DND-41 (cell line): ENCODE measurements at regions not wholly inside any gene's neighbourhood (a gene's known extent, or its start where the extent isn't known, plus 50 kb on each side); places are given as distances from the start of the nearest gene placed in this dataset.

Source experiments
- ATAC-seq: fragments of 200-7000 bp; cut with Tn5 transposase; 3 replicates; pipeline ENCODE4 v1.9.1; 2021; ENCODE audit warnings: low read depth; ENCODE audit not compliant: insufficient read depth
- DNase-seq: peaks from one replicate; pipeline ENCODE4 v3.0.0-alpha.2; 2020
- H2AFZ ChIP-seq: 2 replicates; pipeline ENCODE4 v1.6.0; 2012; ENCODE audit warnings: low read depth, low read length
- H3K27ac ChIP-seq: 2 replicates; pipeline ENCODE4 v1.5.1; 2012; ENCODE audit warnings: low read length, inconsistent platforms
- H3K27me3 ChIP-seq: fragments of 200-600 bp; sonication (generic); 2 replicates; pipeline ENCODE4 v1.6.0; 2012; ENCODE audit warnings: low read length, mild to moderate bottlenecking, inconsistent platforms; ENCODE audit not compliant: insufficient read depth, poor library complexity
- H3K36me3 ChIP-seq: 2 replicates; pipeline ENCODE4 v1.5.1; 2012; ENCODE audit warnings: low read length, inconsistent platforms; ENCODE audit not compliant: insufficient read depth
- H3K4me1 ChIP-seq: 2 replicates; pipeline ENCODE4 v1.5.1; 2012; ENCODE audit warnings: mild to moderate bottlenecking, low read length; ENCODE audit not compliant: insufficient read depth
- H3K4me2 ChIP-seq: 2 replicates; pipeline ENCODE4 v1.6.0; 2012; ENCODE audit warnings: mild to moderate bottlenecking, moderate library complexity, low read length, inconsistent platforms; ENCODE audit not compliant: insufficient read depth
- H3K4me3 ChIP-seq, 2 experiments: fragments of 200-600 bp in 1 of 2; shearing (Covaris generic) in 1 of 2; 2 replicates each; pipeline ENCODE4 v1.5.1; 2012 to 2016; ENCODE audit warnings: inconsistent platforms in 2 of 2, low read length in 2 of 2, mild to moderate bottlenecking in 2 of 2, low read depth in 1 of 2, moderate library complexity in 1 of 2
- H3K79me2 ChIP-seq: 2 replicates; pipeline ENCODE4 v1.6.0; 2012; ENCODE audit warnings: low read length, inconsistent platforms; ENCODE audit not compliant: insufficient read depth
- H3K9ac ChIP-seq: 2 replicates; pipeline ENCODE4 v1.6.0; 2012; ENCODE audit warnings: low read depth, mild to moderate bottlenecking, inconsistent platforms, low read length, moderate library complexity
- H3K9me3 ChIP-seq: 2 replicates; pipeline ENCODE4 v1.5.1; 2012; ENCODE audit warnings: low read length, moderate library complexity, mild to moderate bottlenecking, inconsistent platforms; ENCODE audit not compliant: insufficient read depth, severe bottlenecking
- H4K20me1 ChIP-seq: 2 replicates; pipeline ENCODE4 v1.6.0; 2012; ENCODE audit warnings: low read length; ENCODE audit not compliant: insufficient read depth
- EZH2 ChIP-seq: IDR thresholded peaks from 3 replicates; pipeline ENCODE4 v1.6.1; 2012; ENCODE audit warnings: borderline replicate concordance, low read depth, mild to moderate bottlenecking, moderate library complexity, low read length, inconsistent platforms; ENCODE audit not compliant: severe bottlenecking
- TF ChIP-seq, protein P1 (sequence below): IDR thresholded peaks from 2 replicates; pipeline ENCODE4 v1.5.1; 2012; ENCODE audit warnings: borderline replicate concordance, low read length, moderate library complexity, mild to moderate bottlenecking; ENCODE audit not compliant: poor library complexity, severe bottlenecking; ENCODE audit errors: extremely low read depth

DNA sequence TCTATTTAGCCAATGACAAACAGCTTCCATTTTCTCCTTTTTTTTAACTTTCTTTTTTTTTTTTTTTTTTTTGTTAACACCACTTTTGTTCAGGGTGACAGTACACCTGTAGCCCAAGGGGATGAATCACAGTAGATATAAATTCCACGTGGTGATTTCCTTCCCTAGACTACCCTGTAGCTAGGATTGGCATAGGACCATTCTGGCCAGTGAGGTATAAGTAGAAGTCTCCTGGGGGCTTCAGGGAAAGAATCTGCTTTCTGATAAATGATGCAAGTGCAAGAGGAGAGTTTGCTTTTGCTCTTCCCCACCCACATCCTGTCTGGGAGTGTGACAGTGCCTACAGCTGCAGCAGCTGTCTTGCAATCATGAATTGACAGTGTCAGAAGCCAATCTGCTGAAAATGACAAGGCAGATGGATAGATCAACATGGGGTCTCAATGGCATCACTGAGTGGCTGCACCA is 63.2 kb upstream of the TOMM7 start:
- H3K4me2 ChIP-seq, result peak overlapping the region; percentile 51

GRCh38 chr7:22884911-22885788 is 62.5 kb upstream of the TOMM7 start:
- Histone ChIP-seq H3K4me2 (peak overlapping the region; percentile 51), H2AFZ (no peak overlapping the region; the same call in 1 of the 2 replicates), H3K36me3 (no peaks in the 10 kb centered on the region), H3K27me3 (no peaks in the 10 kb centered on the region), H3K9me3 (no peaks in the 10 kb centered on the region), H4K20me1 (no peaks in the 10 kb centered on the region), H3K4me3 (no peak overlapping the region), H3K27ac (peak overlapping the region; percentile 45), H3K4me1 (peaks cover 21% of the 10 kb centered on the region), H3K9ac (no peak overlapping the region), H3K79me2 (no peaks in the 10 kb centered on the region)
- no peak for ATAC-seq
- TF ChIP-seq EZH2, result no peak
- TF ChIP-seq, protein P1, sequence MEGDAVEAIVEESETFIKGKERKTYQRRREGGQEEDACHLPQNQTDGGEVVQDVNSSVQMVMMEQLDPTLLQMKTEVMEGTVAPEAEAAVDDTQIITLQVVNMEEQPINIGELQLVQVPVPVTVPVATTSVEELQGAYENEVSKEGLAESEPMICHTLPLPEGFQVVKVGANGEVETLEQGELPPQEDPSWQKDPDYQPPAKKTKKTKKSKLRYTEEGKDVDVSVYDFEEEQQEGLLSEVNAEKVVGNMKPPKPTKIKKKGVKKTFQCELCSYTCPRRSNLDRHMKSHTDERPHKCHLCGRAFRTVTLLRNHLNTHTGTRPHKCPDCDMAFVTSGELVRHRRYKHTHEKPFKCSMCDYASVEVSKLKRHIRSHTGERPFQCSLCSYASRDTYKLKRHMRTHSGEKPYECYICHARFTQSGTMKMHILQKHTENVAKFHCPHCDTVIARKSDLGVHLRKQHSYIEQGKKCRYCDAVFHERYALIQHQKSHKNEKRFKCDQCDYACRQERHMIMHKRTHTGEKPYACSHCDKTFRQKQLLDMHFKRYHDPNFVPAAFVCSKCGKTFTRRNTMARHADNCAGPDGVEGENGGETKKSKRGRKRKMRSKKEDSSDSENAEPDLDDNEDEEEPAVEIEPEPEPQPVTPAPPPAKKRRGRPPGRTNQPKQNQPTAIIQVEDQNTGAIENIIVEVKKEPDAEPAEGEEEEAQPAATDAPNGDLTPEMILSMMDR, result no peak
- DNase-seq, result no peak

More for the DNA sequence above, 63.2 kb upstream of the TOMM7 start:
- H3K4me1 ChIP-seq, result peaks cover 21% of the 10 kb centered on the region
- peak; percentile 99 for ATAC-seq
- peak; percentile 88 for DNase-seq
- TF ChIP-seq, protein P1, result no peak
- TF ChIP-seq EZH2, result no peak
- no peaks in the 10 kb centered on the region for H3K36me3 ChIP-seq
- H3K9me3 ChIP-seq, result no peaks in the 10 kb centered on the region
- no peaks in the 10 kb centered on the region for H4K20me1 ChIP-seq
- H3K27ac ChIP-seq, result peak overlapping the region; percentile 45
- no peak overlapping the region for H3K9ac ChIP-seq
- H3K27me3 ChIP-seq, result no peaks in the 10 kb centered on the region
- no peak overlapping the region for H2AFZ ChIP-seq
- H3K79me2 ChIP-seq, result no peaks in the 10 kb centered on the region
- no peak overlapping the region for H3K4me3 ChIP-seq

DNA sequence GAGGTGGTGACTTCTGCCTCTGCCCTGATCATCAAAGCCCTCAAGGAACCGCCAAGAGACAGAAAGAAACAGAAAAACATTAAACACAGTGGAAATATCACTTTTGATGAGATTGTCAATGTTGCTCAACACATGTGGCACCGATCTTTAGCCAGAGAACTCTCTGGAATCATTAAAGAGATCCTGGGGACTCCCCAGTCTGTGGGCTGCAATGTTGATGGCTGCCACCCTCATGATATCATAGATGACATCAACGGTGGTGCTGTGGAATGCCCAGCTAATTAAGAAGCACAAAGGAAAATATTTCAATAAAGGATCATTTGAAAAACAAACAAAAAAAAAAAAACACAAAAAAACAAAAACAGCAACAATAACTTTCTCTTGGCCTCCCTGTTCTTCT is 59.5 kb upstream of the TOMM7 start:
- no peak overlapping the region for H2AFZ ChIP-seq
- H3K9me3 ChIP-seq, result no peaks in the 10 kb centered on the region
- no peak overlapping the region for H3K27ac ChIP-seq
- DNase-seq (no peak), ATAC-seq (no peak)
- H3K4me2 ChIP-seq, result no peak overlapping the region
- H4K20me1 ChIP-seq, result no peaks in the 10 kb centered on the region
- no peaks in the 10 kb centered on the region for H3K36me3 ChIP-seq
- H3K79me2 ChIP-seq, result no peaks in the 10 kb centered on the region
- TF ChIP-seq, protein P1, result no peak
- no peak for TF ChIP-seq EZH2
- no peak overlapping the region for H3K9ac ChIP-seq
- H3K4me3 ChIP-seq, result no peak overlapping the region
- H3K27me3 ChIP-seq, result no peaks in the 10 kb centered on the region
- H3K4me1 ChIP-seq, result peaks cover 21% of the 10 kb centered on the region
